OCI-LY1 (cell line): ENCODE measurements at regions not wholly inside any gene's neighbourhood (a gene's known extent, or its start where the extent isn't known, plus 50 kb on each side); places are given as distances from the start of the nearest gene placed in this dataset.

Experiments
- CTCF ChIP-seq: fragments of 200-600 bp; sonication (generic), shearing (Covaris generic); IDR thresholded peaks from 2 replicates; pipeline ENCODE4 v1.5.1; 2017; ENCODE audit warnings: mild to moderate bottlenecking, antibody characterized with exemption, low read length, moderate library complexity, mixed read lengths
- EZH2 ChIP-seq: fragments of 200-600 bp; sonication (generic), shearing (Covaris generic); IDR thresholded peaks from 2 replicates; pipeline ENCODE4 v1.8.0; 2017; ENCODE audit warnings: borderline replicate concordance, mixed run types, mild to moderate bottlenecking, antibody characterized with exemption, low read length, moderate library complexity, mixed read lengths

- TF ChIP-seq CTCF (no peak), EZH2 (no peak)
Measured at GRCh38 chr6:109263873-109264700, 118.2 kb downstream of the CD164 start.
